Neural cell (in vitro differentiated cells): ENCODE measurements at regions not wholly inside any gene's neighbourhood (a gene's known extent, or its start where the extent isn't known, plus 50 kb on each side); places are given as distances from the start of the nearest gene placed in this dataset.

ENCODE experiments used
- H2AFZ ChIP-seq: fragments of 200-600, 300-800 bp; sonication (generic), shearing (Covaris generic); 2 replicates; pipeline ENCODE4 v1.6.0; 2014; ENCODE audit warnings: low read depth, mild to moderate bottlenecking, antibody characterized with exemption, low read length, moderate library complexity
- H3F3A ChIP-seq: fragments of 200-600 bp; shearing (Covaris generic); 2 replicates; pipeline ENCODE4 v1.6.1; 2016; ENCODE audit warnings: mild to moderate bottlenecking, moderate library complexity, mixed read lengths, antibody characterized with exemption, low read length; ENCODE audit not compliant: insufficient read depth, poor library complexity, severe bottlenecking
- H3K27ac ChIP-seq: fragments of 200-600, 300-800 bp; sonication (generic), shearing (Covaris generic); 2 replicates; pipeline ENCODE4 v1.5.1; 2014; ENCODE audit warnings: mild to moderate bottlenecking, low read length, moderate library complexity
- H3K27me3 ChIP-seq: fragments of 300-800, 200-600 bp; sonication (generic), shearing (Covaris generic); 2 replicates; pipeline ENCODE4 v1.6.0; 2014; ENCODE audit warnings: mild to moderate bottlenecking, low read depth, low read length, moderate library complexity; ENCODE audit not compliant: insufficient read depth
- H3K36me3 ChIP-seq: fragments of 300-800, 200-600 bp; sonication (generic), shearing (Covaris generic); 2 replicates; pipeline ENCODE4 v1.5.1; 2014; ENCODE audit warnings: mild to moderate bottlenecking, antibody characterized with exemption, low read length, moderate library complexity; ENCODE audit not compliant: insufficient read depth
- H3K4me2 ChIP-seq: fragments of 300-800, 200-600 bp; sonication (generic), shearing (Covaris generic); 2 replicates; pipeline ENCODE4 v1.6.0; 2014; ENCODE audit warnings: mild to moderate bottlenecking, low read length
- H3K4me3 ChIP-seq: fragments of 300-800, 200-600 bp; sonication (generic), shearing (Covaris generic); 2 replicates; pipeline ENCODE4 v1.5.1; 2014; ENCODE audit warnings: mild to moderate bottlenecking, low read length, moderate library complexity
- H3K79me2 ChIP-seq: fragments of 200-600 bp; shearing (Covaris generic); replicated peaks from 2 replicates; pipeline ENCODE4 v1.6.0; 2014; ENCODE audit warnings: mild to moderate bottlenecking, low read length, moderate library complexity; ENCODE audit not compliant: insufficient read depth
- H3K9ac ChIP-seq: fragments of 300-800, 200-600 bp; sonication (generic), shearing (Covaris generic); 2 replicates; pipeline ENCODE4 v1.6.1; 2016; ENCODE audit warnings: mild to moderate bottlenecking, low read length, mixed read lengths
- H3K9me2 ChIP-seq: fragments of 200-600 bp; shearing (Covaris generic); 2 replicates; pipeline ENCODE4 v1.6.1; 2016; ENCODE audit warnings: mild to moderate bottlenecking, low read length, mixed read lengths; ENCODE audit not compliant: insufficient read depth
- H3K9me3 ChIP-seq: fragments of 200-600, 300-800 bp; sonication (generic), shearing (Covaris generic); 2 replicates; pipeline ENCODE4 v1.6.1; 2016; ENCODE audit warnings: mild to moderate bottlenecking, mixed run types, low read length, moderate library complexity, mixed read lengths
- H4K20me1 ChIP-seq: fragments of 200-600 bp; shearing (Covaris generic); 2 replicates; pipeline ENCODE4 v1.6.1; 2016; ENCODE audit warnings: mild to moderate bottlenecking, mixed run types; ENCODE audit not compliant: insufficient read depth
- EP300 ChIP-seq: fragments of 450-650 bp; conservative IDR thresholded peaks from 2 replicates; pipeline ENCODE4 v1.6.1; 2014; ENCODE audit warnings: antibody characterized with exemption, mild to moderate bottlenecking, moderate library complexity; ENCODE audit not compliant: poor library complexity, severe bottlenecking
- EZH2 ChIP-seq: fragments of 200-600, 300-800 bp; shearing (Covaris generic), sonication (generic); IDR thresholded peaks from 2 replicates; pipeline ENCODE4 v1.6.1; 2014; ENCODE audit warnings: antibody characterized with exemption, low read length, borderline replicate concordance, mild to moderate bottlenecking; ENCODE audit not compliant: insufficient read depth, poor library complexity, severe bottlenecking
- MXI1 ChIP-seq: fragments of 450-650 bp; conservative IDR thresholded peaks from 2 replicates; pipeline ENCODE4 v1.6.1; 2014; ENCODE audit warnings: antibody characterized with exemption, mild to moderate bottlenecking; ENCODE audit not compliant: poor library complexity, severe bottlenecking
- POLR2AphosphoS5 ChIP-seq: IDR thresholded peaks from 2 replicates; pipeline ENCODE4 v1.6.1; 2012
- RAD21 ChIP-seq: fragments of 450-650 bp; conservative IDR thresholded peaks from 2 replicates; pipeline ENCODE4 v1.6.1; 2014; ENCODE audit warnings: antibody characterized with exemption, mild to moderate bottlenecking, moderate library complexity
- SMC3 ChIP-seq: fragments of 450-650 bp; conservative IDR thresholded peaks from 2 replicates; pipeline ENCODE4 v1.6.1; 2014; ENCODE audit warnings: antibody characterized with exemption, mild to moderate bottlenecking, moderate library complexity; ENCODE audit not compliant: poor library complexity
- TAF1 ChIP-seq: IDR thresholded peaks from 2 replicates; pipeline ENCODE4 v1.6.1; 2012; ENCODE audit warnings: low read depth
- TF ChIP-seq, protein P1 (sequence below): IDR thresholded peaks from 2 replicates; pipeline ENCODE4 v1.6.1; 2012; ENCODE audit warnings: borderline replicate concordance
- TF ChIP-seq, protein P2 (sequence below): fragments of 450-650 bp; IDR thresholded peaks from 2 replicates; pipeline ENCODE4 v1.5.1; 2014; ENCODE audit warnings: antibody characterized with exemption, mild to moderate bottlenecking, moderate library complexity; ENCODE audit not compliant: poor library complexity, severe bottlenecking

DNA sequence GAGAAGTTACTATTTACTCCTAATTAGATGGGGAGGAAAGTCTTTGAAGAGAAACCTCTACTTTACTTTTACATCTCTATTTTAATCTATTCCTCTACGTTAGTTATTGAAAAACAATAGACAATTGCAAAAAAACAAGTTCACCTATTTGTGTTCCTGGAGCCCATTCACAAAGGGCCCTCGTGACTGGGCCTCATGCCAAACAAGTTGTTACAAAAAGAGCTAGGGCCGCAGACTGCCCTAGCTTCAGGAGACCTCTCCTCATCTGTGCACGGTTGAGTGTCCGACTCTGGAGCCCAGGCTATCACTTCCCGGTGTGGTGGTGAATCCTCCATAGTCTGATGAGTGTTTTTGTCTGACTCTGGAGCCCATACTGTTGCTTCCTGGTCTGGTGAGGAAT is 190.9 kb downstream of the ZNF486 start:
- TF ChIP-seq SMC3 (no peak), EZH2 (no peak)

DNA sequence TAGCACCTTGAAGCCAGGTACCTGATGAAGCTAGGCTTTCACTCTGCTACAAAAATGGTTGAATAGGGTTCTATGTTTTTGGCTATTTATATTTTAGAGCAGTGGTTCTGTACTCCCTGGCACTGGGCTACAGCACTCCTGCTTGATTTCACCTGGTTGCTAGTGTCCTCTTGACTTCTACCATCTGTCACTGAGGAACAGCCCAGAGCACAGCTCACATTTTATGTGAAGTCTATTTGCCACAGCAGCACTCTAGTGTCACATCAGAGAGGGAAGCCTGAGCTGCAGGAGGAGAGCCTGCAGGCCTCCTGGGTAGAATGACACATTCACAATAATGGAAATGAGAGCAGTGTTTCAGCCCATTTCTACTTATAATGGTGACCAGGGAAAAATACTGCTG is 184.2 kb downstream of the ZNF486 start:
- H3K9me3 ChIP-seq = no peaks in the 10 kb centered on the region
- no peaks in the 10 kb centered on the region for H4K20me1 ChIP-seq
- H3K9me2 ChIP-seq = no peaks in the 10 kb centered on the region
- no peak overlapping the region for H3K4me2 ChIP-seq
- H3K4me3 ChIP-seq = no peak overlapping the region
- TF ChIP-seq, protein P1, sequence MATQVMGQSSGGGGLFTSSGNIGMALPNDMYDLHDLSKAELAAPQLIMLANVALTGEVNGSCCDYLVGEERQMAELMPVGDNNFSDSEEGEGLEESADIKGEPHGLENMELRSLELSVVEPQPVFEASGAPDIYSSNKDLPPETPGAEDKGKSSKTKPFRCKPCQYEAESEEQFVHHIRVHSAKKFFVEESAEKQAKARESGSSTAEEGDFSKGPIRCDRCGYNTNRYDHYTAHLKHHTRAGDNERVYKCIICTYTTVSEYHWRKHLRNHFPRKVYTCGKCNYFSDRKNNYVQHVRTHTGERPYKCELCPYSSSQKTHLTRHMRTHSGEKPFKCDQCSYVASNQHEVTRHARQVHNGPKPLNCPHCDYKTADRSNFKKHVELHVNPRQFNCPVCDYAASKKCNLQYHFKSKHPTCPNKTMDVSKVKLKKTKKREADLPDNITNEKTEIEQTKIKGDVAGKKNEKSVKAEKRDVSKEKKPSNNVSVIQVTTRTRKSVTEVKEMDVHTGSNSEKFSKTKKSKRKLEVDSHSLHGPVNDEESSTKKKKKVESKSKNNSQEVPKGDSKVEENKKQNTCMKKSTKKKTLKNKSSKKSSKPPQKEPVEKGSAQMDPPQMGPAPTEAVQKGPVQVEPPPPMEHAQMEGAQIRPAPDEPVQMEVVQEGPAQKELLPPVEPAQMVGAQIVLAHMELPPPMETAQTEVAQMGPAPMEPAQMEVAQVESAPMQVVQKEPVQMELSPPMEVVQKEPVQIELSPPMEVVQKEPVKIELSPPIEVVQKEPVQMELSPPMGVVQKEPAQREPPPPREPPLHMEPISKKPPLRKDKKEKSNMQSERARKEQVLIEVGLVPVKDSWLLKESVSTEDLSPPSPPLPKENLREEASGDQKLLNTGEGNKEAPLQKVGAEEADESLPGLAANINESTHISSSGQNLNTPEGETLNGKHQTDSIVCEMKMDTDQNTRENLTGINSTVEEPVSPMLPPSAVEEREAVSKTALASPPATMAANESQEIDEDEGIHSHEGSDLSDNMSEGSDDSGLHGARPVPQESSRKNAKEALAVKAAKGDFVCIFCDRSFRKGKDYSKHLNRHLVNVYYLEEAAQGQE = no peak
- TF ChIP-seq, protein P2, sequence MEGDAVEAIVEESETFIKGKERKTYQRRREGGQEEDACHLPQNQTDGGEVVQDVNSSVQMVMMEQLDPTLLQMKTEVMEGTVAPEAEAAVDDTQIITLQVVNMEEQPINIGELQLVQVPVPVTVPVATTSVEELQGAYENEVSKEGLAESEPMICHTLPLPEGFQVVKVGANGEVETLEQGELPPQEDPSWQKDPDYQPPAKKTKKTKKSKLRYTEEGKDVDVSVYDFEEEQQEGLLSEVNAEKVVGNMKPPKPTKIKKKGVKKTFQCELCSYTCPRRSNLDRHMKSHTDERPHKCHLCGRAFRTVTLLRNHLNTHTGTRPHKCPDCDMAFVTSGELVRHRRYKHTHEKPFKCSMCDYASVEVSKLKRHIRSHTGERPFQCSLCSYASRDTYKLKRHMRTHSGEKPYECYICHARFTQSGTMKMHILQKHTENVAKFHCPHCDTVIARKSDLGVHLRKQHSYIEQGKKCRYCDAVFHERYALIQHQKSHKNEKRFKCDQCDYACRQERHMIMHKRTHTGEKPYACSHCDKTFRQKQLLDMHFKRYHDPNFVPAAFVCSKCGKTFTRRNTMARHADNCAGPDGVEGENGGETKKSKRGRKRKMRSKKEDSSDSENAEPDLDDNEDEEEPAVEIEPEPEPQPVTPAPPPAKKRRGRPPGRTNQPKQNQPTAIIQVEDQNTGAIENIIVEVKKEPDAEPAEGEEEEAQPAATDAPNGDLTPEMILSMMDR = no peak
- TF ChIP-seq POLR2AphosphoS5 = no peak
- TF ChIP-seq TAF1 = no peak
- TF ChIP-seq EP300 = no peak
- TF ChIP-seq SMC3 = no peak
- no peak for TF ChIP-seq RAD21
- no peak for TF ChIP-seq EZH2
- TF ChIP-seq MXI1 = no peak
- H3F3A ChIP-seq = no peaks in the 10 kb centered on the region
- H2AFZ ChIP-seq = no peak overlapping the region
- H3K79me2 ChIP-seq = no peaks in the 10 kb centered on the region
- H3K27me3 ChIP-seq = no peaks in the 10 kb centered on the region
- H3K9ac ChIP-seq = no peak overlapping the region
- no peak overlapping the region for H3K27ac ChIP-seq
- no peaks in the 10 kb centered on the region for H3K36me3 ChIP-seq

More for the DNA sequence above, 190.9 kb downstream of the ZNF486 start:
- Histone ChIP-seq H3F3A (no peaks in the 10 kb centered on the region), H3K4me2 (no peak overlapping the region), H3K4me3 (no peak overlapping the region), H3K9me3 (no peaks in the 10 kb centered on the region), H3K36me3 (no peaks in the 10 kb centered on the region), H3K27ac (no peak overlapping the region), H3K9ac (no peak overlapping the region), H3K9me2 (no peaks in the 10 kb centered on the region), H4K20me1 (no peaks in the 10 kb centered on the region), H2AFZ (no peak overlapping the region), H3K27me3 (no peaks in the 10 kb centered on the region), H3K79me2 (no peaks in the 10 kb centered on the region)

DNA sequence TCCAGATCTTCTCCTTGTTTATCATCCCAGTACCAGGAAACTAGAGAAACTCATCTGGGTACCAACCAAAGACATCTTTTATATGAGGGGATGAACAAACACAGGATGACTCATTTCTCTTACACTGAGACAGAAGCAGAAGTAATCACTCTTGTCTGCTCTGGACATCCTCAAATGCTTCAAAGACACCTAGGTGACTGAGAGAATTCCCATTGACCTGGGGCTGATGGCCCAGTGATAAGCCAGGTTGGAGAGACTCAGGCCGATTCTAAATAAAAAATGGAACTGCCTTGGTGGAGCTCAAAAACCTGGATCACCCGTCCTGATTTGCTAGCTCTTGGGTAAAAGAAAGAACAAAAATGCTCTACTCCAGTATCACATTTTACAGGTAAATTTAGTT is 182.2 kb downstream of the ZNF486 start:
- H3K79me2 ChIP-seq = no peaks in the 10 kb centered on the region
- no peaks in the 10 kb centered on the region for H3F3A ChIP-seq
- no peak overlapping the region for H3K4me2 ChIP-seq
- no peak overlapping the region for H2AFZ ChIP-seq
- H3K9ac ChIP-seq = no peak overlapping the region
- H4K20me1 ChIP-seq = no peaks in the 10 kb centered on the region
- no peaks in the 10 kb centered on the region for H3K9me2 ChIP-seq
- H3K9me3 ChIP-seq = no peaks in the 10 kb centered on the region
- TF ChIP-seq, protein P1 = no peak
- TF ChIP-seq, protein P2 = no peak
- no peak for TF ChIP-seq POLR2AphosphoS5
- TF ChIP-seq RAD21 = no peak
- no peak for TF ChIP-seq EP300
- TF ChIP-seq MXI1 = no peak
- TF ChIP-seq TAF1 = no peak
- H3K4me3 ChIP-seq = no peak overlapping the region
- H3K36me3 ChIP-seq = no peaks in the 10 kb centered on the region
- no peaks in the 10 kb centered on the region for H3K27me3 ChIP-seq
- no peak overlapping the region for H3K27ac ChIP-seq
